HG02870 (cell line): ENCODE measurements at regions not wholly inside any gene's neighbourhood (a gene's known extent, or its start where the extent isn't known, plus 50 kb on each side); places are given as distances from the start of the nearest gene placed in this dataset.

Experiments
- ATAC-seq: cut with Tn5 transposase; IDR thresholded peaks from one replicate; pipeline ENCODE4 v1.9.1; 2021; ENCODE audit warnings: mild to moderate bottlenecking, moderate library complexity; ENCODE audit not compliant: unreplicated experiment

DNA sequence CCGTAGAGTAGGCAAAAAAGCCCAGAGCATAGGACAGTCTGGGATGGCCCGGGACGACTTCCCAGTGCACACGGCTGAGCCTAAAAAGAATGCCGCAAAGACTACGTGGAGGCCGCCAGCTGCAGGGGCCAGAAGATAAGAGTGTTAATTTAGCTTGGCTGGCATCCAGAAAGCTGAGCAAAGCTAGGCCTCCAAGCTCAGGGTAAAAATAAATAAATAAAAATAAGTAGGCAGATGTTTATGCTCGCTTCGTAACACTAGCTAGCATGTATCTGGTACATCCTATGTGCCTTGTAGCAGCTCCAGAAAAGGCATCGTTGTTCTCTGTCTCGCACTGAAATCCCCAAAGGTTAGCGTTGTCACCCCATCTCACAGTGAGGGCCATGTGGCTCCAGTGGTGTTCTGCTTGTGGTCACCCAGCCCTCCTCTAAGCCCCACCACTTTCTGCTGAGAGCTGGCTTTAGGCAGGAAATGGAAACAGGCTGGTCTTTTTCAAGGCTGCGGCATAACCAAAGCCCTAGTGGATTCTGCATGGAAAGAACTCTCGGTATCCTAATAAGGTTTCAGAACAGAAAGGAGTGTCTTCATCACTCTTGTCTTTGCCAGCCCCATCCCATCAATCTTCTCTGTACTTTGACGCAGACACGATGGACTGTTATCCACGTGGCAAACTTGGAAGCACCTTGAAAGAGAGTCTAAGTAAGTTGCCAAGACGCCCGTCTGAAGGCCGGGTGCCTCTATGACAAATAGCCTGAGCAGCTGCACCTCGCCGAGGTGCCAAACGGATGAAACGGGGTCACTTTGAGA is 58.1 kb upstream of the MEF2A start:
- no peak for ATAC-seq

DNA sequence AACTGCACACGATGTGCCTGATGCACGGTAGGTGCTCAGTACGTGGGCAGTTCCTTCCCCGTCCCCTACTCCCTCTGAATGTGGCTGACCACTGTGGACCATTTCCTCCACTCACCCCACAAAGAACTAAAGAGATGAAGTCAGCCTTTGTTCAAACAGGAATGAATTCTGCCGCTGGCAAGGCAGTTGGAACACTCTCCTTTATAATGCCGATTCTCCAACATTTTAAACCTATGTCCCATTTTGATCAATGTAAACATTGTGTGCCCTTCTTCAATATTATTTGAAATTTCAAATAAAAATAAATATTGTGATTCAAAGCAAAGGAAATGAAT is 57.5 kb upstream of the MEF2A start:
- no peak for ATAC-seq

DNA sequence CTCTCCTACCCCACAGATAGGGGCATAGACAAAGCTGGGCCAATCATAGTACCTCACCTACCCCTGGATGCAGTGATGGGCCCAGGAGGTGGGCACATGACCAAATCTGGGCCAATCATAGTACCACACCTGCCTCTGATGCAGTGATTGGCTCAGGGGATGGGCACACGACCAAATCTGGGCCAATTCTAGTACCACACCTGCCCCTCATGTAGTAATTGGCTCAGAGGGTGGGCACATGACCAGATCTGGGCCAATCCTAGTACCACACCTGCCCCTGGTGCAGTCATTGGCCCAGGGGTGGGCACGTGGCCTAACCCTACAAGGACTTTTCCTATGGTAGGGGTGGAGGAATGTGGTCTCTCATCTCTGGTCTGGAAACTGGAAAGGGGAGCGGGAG is 56.9 kb upstream of the MEF2A start:
- ATAC-seq, result no peak

DNA sequence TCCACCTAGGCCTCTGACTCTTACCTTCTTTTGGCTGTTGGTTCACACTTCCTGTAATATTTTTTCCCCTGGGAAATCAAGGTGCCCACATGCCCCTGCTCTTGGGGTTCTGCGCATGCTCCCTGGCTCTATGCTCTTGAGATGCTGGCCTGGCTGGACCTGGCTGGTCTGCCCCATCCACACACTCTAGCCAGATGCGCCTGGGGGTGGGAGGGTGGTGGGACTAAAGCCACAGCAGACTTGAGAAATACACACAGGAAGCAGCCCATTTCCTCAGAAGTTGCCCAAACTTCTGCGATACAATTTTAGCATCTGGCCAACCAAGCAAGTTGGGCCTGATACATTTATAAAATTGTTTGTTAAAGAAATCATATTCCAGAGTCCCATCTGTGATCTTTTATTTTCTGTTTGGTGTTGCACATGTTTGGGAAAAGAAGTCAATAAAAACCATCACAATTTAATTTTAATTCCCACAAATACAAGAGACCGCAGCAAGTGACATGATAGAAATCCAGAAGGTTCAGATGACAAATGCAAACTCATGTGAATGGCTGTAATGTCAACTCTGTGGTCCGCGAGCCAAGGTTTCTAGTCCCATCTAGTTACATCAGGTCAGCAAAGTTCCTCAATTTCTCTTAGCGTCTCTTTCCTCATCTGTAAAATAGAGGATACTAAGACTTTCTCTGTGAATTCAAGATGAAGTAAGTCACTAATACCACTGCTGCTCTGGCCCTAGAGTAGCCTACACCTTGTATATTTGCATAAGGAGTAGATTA is 55.9 kb upstream of the MEF2A start:
- ATAC-seq, result no peak

DNA sequence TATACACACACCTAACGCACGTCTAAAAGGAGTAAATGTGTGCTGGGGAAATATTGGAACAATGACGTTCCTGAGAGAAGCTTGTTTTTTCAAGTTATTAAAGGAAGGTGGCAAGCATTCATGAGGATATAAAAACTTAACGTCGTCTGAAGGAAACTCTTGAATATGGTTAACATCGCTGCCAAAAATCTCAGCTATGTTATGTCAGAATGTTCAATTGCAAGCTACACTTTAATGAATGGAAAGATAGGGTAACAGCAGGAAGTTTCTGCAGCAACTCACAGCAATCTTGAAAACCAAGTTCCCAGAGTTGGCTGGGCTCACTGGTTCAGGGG is 54.3 kb upstream of the MEF2A start:
- ATAC-seq, result no peak

DNA sequence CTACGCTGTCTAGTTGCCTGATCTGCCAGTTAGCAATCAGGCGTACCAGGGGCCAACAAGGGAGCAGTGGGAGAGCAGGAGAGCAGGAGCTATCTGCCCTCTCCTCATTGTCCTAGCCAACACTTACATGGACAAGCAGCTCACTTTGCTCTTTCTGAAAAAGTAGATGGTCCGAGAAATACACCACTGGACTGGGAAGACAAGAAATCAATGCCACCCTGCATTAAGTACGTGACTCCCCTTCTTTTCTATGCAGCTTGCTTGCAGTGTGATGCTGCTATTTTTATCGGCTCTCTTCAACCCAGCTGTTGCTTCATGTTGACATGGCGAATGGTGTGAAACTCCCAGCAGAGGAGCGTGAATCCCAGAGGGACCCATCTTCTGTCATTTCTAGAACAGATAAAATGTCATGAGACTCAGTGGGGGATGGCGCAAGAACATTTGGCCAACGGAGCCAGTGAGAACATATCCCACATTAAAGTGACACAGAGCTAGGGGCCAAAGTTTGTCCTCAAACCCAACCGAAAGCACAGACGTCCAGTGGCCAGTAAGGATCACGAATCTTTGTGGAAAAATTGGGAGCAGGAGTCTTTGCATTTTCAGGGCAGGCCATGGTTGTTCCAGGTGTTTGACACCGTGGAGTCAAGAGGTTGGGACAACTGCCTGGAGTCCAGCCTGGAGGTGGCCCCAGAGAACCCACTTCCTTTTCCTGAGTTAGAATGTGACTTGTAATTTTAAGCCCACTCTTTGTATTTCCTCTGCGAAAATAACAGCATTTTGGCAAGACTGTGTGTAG is 53.7 kb upstream of the MEF2A start:
- ATAC-seq, result peak; percentile 60

DNA sequence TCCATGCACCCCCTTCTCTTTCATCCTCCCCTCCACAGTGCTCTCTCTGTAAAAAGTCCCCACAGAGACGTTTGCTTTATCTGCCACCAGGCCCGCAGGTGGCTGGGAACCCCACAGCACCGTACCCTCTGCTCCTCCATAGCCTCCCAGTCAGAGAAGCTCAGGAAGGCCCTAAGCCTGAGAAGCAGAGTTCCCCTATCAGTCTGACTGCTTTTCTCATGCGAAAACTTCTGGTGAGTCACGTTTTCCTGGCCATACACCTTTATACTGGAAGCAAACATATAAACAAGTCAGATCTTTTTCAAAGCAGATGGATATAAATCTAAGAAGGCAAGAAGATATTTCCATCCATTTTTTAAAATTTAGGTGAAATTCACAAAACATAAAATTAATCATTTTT is 51.5 kb upstream of the MEF2A start:
- no peak for ATAC-seq
